OCI-LY7 (cell line): ENCODE measurements at regions not wholly inside any gene's neighbourhood (a gene's known extent, or its start where the extent isn't known, plus 50 kb on each side); places are given as distances from the start of the nearest gene placed in this dataset.

Experiments used
- BruUV-seq: library from RNA; stranded (reverse); fragments of 400-500 nt; replicated peaks from 2 replicates; lab custom pipeline; 2021; lab: Mats Ljungman, UMichigan
- CTCF ChIA-PET: fragments of 300-600 bp; sonication (Branson Sonifier 250); formaldehyde crosslinking; loops from one replicate; lab custom pipeline; 2022; ENCODE audit warnings: antibody characterized with exemption; ENCODE audit not compliant: unreplicated experiment; lab: Charles Lee
- POLR2A ChIA-PET: fragments of 300-600 bp; sonication (Branson Sonifier 250); formaldehyde crosslinking; loops from one replicate; lab custom pipeline; 2022; ENCODE audit warnings: antibody characterized with exemption; lab: Charles Lee
- DNase-seq: peaks from one replicate; pipeline ENCODE4 v3.0.0-alpha.2; 2015; ENCODE audit warnings: low spot score
- H2AFZ ChIP-seq: fragments of 200-600 bp; sonication (generic), shearing (Covaris generic); 2 replicates; pipeline ENCODE4 v1.6.1; 2014; ENCODE audit warnings: mild to moderate bottlenecking, antibody characterized with exemption, low read length, moderate library complexity
- H3K27ac ChIP-seq: fragments of 200-600 bp; sonication (generic); 2 replicates; pipeline ENCODE4 v1.5.1; 2014; ENCODE audit warnings: mixed run types, low read depth, mild to moderate bottlenecking, moderate library complexity, low read length, inconsistent platforms; ENCODE audit not compliant: poor library complexity, severe bottlenecking
- H3K36me3 ChIP-seq: fragments of 200-600 bp; sonication (generic); 2 replicates; pipeline ENCODE4 v1.6.1; 2014; ENCODE audit warnings: mild to moderate bottlenecking, antibody characterized with exemption, low read length, moderate library complexity, mixed read lengths; ENCODE audit not compliant: insufficient read depth
- H3K4me1 ChIP-seq: fragments of 200-600 bp; sonication (generic); 2 replicates; pipeline ENCODE4 v1.5.1; 2014; ENCODE audit warnings: mild to moderate bottlenecking, low read length; ENCODE audit not compliant: insufficient read depth, poor library complexity, severe bottlenecking
- H3K4me2 ChIP-seq: fragments of 200-600 bp; sonication (generic); 2 replicates; pipeline ENCODE4 v1.6.1; 2014; ENCODE audit warnings: mild to moderate bottlenecking, low read length
- H3K4me3 ChIP-seq: fragments of 200-600 bp; sonication (generic); 2 replicates; pipeline ENCODE4 v1.5.1; 2014; ENCODE audit warnings: mild to moderate bottlenecking, low read depth, low read length; ENCODE audit not compliant: poor library complexity, severe bottlenecking
- H3K79me2 ChIP-seq: fragments of 200-600 bp; sonication (generic); 2 replicates; pipeline ENCODE4 v1.6.1; 2016; ENCODE audit warnings: low read depth, mild to moderate bottlenecking, low read length, moderate library complexity, mixed read lengths; ENCODE audit not compliant: insufficient read depth
- H3K9me2 ChIP-seq: fragments of 200-600 bp; sonication (generic); 2 replicates; pipeline ENCODE4 v1.6.1; 2016; ENCODE audit warnings: mild to moderate bottlenecking, low read length, mixed read lengths; ENCODE audit not compliant: insufficient read depth
- H3K9me3 ChIP-seq: fragments of 200-600 bp; sonication (generic); 2 replicates; pipeline ENCODE4 v1.6.1; 2014; ENCODE audit warnings: mild to moderate bottlenecking, mixed run types, low read length, mixed read lengths
- H4K20me1 ChIP-seq: fragments of 200-600 bp; sonication (generic); 2 replicates; pipeline ENCODE4 v1.6.1; 2014; ENCODE audit warnings: mild to moderate bottlenecking, antibody characterized with exemption, low read length, moderate library complexity, mixed read lengths; ENCODE audit not compliant: insufficient read depth
- EZH2phosphoT487 ChIP-seq: fragments of 200-600 bp; sonication (generic); IDR thresholded peaks from 2 replicates; pipeline ENCODE4 v1.6.1; 2018; ENCODE audit warnings: low read depth, borderline replicate concordance, mild to moderate bottlenecking, mixed run types, antibody characterized with exemption, low read length, moderate library complexity, mixed read lengths
- intact Hi-C: fragments of 100-400 bp; cut with micrococcal nuclease; formaldehyde crosslinking; loops from one replicate; pipeline ENCODE4 v1.10.0; 2022; ENCODE audit not compliant: unreplicated experiment
- TF ChIP-seq, protein P1 (sequence below): fragments of 200-600 bp; sonication (generic); conservative IDR thresholded peaks from 2 replicates; pipeline ENCODE4 v1.5.1; 2014; ENCODE audit warnings: mild to moderate bottlenecking, antibody characterized with exemption, low read length, moderate library complexity, mixed read lengths

GRCh38 chr4:136818811-136819330 lies 713.4 kb downstream of the PCDH18 start:
- no TSS peak for BruUV-seq
- H3K4me3 ChIP-seq, result no peak overlapping the region
- H2AFZ ChIP-seq, result no peak overlapping the region
- H3K79me2 ChIP-seq, result no peaks in the 10 kb centered on the region
- no peak for DNase-seq
- no peaks in the 10 kb centered on the region for H3K4me1 ChIP-seq
- intact Hi-C loops, result no loop called here
- TF ChIP-seq, protein P1, sequence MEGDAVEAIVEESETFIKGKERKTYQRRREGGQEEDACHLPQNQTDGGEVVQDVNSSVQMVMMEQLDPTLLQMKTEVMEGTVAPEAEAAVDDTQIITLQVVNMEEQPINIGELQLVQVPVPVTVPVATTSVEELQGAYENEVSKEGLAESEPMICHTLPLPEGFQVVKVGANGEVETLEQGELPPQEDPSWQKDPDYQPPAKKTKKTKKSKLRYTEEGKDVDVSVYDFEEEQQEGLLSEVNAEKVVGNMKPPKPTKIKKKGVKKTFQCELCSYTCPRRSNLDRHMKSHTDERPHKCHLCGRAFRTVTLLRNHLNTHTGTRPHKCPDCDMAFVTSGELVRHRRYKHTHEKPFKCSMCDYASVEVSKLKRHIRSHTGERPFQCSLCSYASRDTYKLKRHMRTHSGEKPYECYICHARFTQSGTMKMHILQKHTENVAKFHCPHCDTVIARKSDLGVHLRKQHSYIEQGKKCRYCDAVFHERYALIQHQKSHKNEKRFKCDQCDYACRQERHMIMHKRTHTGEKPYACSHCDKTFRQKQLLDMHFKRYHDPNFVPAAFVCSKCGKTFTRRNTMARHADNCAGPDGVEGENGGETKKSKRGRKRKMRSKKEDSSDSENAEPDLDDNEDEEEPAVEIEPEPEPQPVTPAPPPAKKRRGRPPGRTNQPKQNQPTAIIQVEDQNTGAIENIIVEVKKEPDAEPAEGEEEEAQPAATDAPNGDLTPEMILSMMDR, result no peak
- TF ChIP-seq EZH2phosphoT487, result no peak
- H3K4me2 ChIP-seq, result no peak overlapping the region
- CTCF ChIA-PET, result no interaction called here
- no peak overlapping the region for H3K27ac ChIP-seq
- H3K36me3 ChIP-seq, result no peaks in the 10 kb centered on the region
- H4K20me1 ChIP-seq, result no peaks in the 10 kb centered on the region
- H3K9me3 ChIP-seq, result no peaks in the 10 kb centered on the region
- POLR2A ChIA-PET, result no interaction called here
- H3K9me2 ChIP-seq, result no peaks in the 10 kb centered on the region

- H3K4me2 ChIP-seq, result no peak overlapping the region
- no peak overlapping the region for H3K4me3 ChIP-seq
- H3K9me2 ChIP-seq, result no peaks in the 10 kb centered on the region
- no peak for DNase-seq
- no peak overlapping the region for H2AFZ ChIP-seq
- no TSS peak for BruUV-seq
- H3K79me2 ChIP-seq, result no peaks in the 10 kb centered on the region
- H3K4me1 ChIP-seq, result no peaks in the 10 kb centered on the region
- no peak overlapping the region for H3K27ac ChIP-seq
- intact Hi-C loops, result no loop called here
- no peaks in the 10 kb centered on the region for H4K20me1 ChIP-seq
- ChIA-PET POLR2A (no interaction called here), CTCF (no interaction called here)
- TF ChIP-seq, protein P1, result no peak
- TF ChIP-seq EZH2phosphoT487, result no peak
- no peaks in the 10 kb centered on the region for H3K9me3 ChIP-seq
- no peaks in the 10 kb centered on the region for H3K36me3 ChIP-seq
These were observed 720.0 kb downstream of the PCDH18 start for GRCh38 chr4:136812100-136812880.

DNA sequence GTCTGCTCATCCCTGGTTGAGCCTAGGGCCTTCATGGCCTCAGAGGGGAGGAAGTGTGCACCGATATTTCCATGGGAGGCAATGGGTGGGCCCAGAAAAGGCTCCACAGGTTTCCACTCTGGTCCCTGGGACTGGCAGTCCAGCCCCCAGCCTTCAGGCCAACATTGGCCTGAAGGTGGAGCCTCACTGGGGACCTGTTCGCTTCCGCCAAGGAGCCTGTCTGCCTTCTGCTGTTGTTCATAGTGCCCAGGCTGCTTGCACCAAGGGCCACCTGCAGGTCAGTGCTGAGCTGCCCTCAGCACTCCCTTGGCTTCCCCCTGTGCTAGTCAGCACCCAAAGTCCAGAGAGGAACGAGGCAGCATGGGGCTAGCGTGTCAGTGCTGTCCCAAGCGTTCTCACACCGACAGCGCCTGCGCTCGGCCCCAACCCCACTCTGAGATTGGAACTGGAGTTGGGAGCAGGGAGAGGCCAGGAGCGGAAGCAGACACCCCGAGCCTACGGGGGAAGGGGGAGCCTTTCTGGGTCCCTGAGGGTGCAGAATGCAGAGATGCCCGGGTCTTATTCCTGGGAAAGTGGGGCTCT lies 720.7 kb downstream of the PCDH18 start:
- intact Hi-C loops, result no loop called here
- Histone ChIP-seq H2AFZ (no peak overlapping the region), H3K36me3 (no peaks in the 10 kb centered on the region), H3K79me2 (no peaks in the 10 kb centered on the region), H3K27ac (no peak overlapping the region), H3K4me3 (no peak overlapping the region), H3K4me2 (no peak overlapping the region), H4K20me1 (no peaks in the 10 kb centered on the region), H3K9me2 (no peaks in the 10 kb centered on the region), H3K9me3 (no peaks in the 10 kb centered on the region), H3K4me1 (no peaks in the 10 kb centered on the region)
- TF ChIP-seq, protein P1, result no peak
- TF ChIP-seq EZH2phosphoT487, result no peak
- ChIA-PET POLR2A (no interaction called here), CTCF (no interaction called here)
- DNase-seq, result no peak
- no TSS peak for BruUV-seq
